ENCODE measurements at regions not wholly inside any gene's neighbourhood (a gene's known extent, or its start where the extent isn't known, plus 50 kb on each side); places are given as distances from the start of the nearest gene placed in this dataset.
"Not testable (repeated sequence)": the region's sequence is repeated elsewhere in the genome, so short reads cannot be mapped to it uniquely, and the experiment has no call there.

GRCh38 chr3:56954125-56954524 is 106.3 kb upstream of the SPATA12 start:
- DNase-seq = no peak

- no peak for DNase-seq
These were observed 107.6 kb upstream of the SPATA12 start for GRCh38 chr3:56952846-56953245.

DNA sequence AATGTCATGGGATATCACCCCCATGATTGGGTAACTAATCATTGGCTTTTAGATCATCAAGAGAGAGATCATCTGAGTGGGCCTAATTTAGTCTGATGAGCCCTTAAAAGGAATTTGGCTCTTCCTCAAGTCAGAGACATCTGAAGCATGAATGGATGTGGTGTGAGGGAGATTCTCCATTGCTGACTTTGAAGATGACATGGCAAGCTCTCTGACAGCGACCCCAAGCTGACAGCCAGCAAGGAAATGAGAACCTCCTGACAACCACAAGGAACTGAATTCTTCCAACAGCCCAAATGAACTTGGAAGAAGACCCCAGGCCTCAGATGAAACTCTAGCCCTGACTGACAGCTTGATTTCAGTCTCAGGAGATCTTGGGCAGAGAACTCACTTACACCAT is 108.4 kb upstream of the SPATA12 start:
- DNase-seq = no peak

DNA sequence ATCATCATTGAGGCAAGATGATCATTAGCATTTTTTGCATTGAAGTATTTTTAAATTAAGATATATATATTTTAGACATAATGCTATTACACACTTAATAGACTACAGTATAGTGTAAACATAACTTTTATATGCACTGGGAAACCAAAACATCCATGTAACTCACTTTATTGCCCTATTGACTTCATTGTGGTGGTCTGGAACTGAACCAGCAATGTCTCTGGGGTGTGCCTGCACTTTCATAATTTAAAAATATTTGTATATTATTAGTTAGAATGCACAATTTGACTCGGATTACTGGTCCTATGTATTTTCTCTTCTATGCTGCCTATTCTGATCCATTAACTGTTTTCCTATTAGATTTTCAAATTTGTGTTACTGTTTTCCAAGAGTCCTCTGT is 109.1 kb upstream of the SPATA12 start:
- no peak for DNase-seq

DNA sequence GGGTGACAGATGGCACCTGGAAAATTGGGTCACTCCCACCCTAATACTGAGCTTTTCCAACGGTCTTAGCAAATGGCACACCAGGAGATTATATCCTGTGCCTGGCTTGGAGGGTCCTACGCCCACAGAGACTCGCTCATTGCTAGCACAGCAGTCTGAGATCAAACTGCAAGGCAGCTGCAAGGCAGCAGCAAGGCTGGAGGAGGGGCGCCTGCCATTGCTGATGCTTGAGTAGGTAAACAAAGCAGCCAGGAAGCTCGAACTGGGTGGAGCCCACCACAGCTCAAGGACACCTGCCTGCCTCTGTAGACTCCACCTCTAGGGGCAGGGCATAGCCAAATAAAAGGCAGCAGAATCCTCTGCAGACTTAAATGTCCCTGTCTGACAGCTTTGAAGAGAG is 115.1 kb upstream of the SPATA12 start:
- not testable (repeated sequence) for DNase-seq

- peak; percentile 75 for DNase-seq
These were observed 117.9 kb upstream of the SPATA12 start for GRCh38 chr3:56942523-56942922.

DNA sequence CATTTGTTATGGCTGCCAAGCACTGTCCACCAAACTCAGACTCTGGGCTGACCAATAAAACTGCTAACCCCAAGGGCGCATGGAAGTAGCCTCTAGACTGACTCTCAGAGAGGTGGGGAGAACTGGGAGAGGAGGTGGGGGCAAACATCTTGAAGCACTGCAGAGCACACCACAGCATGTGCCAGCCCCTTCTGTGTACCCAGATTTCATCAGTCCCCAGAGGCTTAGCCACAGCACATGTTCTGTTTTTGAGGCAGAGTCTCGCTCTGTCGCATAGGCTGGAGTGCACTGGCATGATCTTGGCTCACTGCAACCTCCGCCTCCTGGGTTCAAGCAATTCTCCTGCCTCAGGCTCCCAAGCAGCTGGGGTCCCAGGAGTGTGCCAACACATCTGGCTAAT is 119.5 kb upstream of the SPATA12 start:
- DNase-seq = no peak

GRCh38 chr3:56940321-56940720 is 120.1 kb upstream of the SPATA12 start:
- no peak for DNase-seq

DNA sequence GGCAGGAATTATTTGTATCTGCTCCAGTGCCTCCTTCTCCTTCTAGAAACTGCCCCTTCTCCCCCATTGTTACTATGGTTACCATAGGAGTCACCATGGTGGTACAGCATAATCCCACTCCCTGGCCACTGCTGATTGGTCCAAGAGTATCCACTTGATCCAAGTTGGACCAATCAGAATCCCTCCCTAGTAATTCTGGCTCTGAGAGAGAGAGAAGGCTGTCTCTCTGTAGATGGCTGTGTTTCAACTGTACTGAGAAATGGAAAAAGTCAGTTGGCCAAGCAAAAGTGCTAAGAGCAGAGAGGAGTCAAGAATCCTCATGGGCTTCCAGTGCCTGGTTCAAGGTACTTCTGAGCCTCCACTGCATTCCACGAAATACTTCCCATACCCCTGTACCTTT is 120.6 kb upstream of the SPATA12 start:
- DNase-seq = no peak

DNA sequence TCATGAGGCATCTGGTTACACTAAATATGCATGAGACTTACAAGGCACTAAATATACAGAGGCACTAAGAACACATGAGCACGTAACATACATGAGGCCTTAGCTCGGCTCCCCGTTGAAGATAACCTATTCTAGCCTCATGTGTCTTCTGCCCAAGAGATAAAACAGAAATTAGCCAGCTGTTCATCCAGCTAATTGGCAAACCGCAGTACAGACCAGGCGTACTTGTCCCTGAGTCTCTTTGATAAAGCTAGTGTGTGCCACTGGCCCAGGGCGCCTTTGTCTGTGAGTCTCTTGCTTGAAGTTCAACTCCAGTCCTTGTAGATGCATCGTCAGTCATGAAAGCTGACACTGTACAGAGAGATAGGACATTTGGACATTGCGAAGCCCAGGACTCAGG is 121.9 kb upstream of the SPATA12 start:
- DNase-seq = no peak

DNA sequence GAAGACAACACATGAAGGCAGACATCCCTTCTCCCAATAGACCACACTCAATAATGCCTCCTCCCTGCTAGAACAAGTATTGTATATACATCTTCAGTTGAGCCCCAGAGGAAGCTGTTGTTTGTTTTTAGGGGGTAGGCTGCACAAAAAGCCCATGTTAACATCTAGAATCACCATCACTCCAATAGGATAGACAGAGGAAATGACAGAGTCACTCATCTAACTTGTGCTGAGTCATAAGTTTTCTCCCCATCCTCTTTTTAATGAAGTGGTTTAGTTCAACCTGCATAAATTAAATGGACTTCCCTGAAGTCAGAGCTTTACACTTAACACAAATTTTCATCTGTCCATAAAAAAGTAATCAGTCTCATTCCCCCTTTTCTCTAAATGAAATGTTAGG is 122.9 kb upstream of the SPATA12 start:
- DNase-seq = no peak

DNA sequence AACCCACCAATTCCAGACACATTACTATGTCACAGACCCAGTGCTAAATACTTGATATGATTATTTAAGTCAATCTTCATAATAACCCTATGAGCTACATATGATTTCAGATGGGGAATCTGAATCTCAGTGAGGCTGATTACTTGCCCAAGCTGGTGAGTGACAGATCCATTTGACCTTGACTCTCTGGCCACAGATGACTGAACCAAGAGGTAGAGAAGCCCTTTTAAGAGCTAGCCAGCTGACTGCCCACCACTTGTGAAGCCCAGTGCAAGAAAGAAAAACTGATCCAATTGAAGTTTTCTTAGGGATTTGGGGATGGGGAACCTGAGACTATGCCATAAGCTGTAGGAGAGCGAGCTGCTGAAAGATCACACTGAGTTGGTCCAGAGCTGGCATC is 124.7 kb upstream of the SPATA12 start:
- DNase-seq = no peak

GRCh38 chr3:56934481-56934880 is 126.0 kb upstream of the SPATA12 start:
- not testable (repeated sequence) for DNase-seq

DNA sequence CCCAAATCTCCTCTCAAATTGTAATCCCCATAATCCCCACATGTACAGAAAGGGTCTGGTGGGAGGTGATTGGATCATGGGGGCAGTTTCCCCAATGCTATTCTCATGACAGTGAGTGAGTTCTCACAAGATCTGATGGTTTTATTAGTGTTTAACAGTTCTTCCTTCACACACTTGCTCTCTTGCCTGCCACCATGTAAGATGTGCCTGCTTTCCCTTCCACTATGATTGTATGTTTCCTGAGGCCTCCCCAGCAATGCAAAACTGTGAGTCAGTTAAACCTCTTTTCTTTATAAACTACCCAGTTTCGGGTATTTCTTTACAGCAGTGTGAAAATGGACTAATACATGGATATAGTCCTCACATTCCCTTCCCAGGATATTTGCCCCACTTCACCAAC is 126.7 kb upstream of the SPATA12 start:
- no peak for DNase-seq

GRCh38 chr3:56932866-56933265 is 127.6 kb upstream of the SPATA12 start:
- no peak for DNase-seq

DNA sequence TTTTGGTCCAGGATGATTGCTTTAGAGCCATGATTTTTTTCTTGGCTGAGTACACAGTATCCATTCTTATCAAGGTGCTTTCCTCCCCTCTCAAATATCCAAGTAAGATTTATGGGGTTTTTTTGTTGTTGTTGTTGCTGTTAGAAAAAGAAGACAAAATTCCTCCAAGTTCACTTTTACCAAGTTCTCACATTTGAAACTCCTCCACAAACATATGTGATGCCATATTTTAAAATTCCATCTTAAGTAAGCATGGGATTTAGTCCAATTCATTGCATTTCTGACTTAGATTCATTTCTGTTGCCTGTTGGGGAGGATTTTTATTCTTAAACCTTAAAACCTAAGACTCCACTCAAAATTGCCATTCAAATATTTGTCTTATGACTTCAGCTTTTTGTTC is 128.6 kb upstream of the SPATA12 start:
- no peak for DNase-seq

GRCh38 chr3:56930706-56931105 is 129.0 kb upstream of the ARHGEF3 start:
- DNase-seq = peak; percentile 84

DNA sequence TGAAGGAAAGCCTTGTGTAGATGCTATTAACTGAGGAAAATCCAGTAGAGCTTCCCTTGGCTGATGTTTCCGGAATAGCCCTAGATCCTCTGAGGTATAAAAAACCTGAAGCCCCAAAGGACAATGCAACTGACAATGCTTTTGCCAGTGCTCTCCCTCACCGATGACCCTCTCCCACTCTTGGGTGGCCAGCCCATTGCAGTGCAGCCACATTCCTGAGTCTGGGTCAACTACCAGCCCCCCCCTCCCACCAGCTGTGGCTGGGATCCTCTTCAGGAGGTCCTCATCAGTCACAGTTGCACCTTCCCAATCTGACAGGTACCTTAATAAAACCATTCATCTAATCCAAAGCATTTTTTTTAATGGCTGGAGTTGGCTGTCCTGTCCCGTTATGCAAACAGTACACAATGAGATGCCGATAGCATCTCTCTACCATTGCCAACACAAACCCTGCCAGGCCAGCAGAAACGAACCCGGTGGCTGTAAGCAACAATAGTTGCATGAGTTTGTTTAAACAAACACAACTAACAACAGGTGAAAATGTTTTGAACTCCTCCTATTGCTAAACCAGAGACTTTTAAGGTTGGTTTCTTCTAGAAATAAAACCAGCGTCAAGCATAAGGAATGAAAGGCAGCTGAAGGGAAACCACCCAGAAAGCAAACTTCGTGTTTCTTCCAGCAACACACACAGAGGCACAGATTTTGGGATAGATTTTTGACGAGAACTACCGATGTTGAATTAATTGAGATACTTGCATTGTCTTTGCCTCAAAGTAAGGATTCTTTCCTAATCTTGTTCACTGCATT is 128.3 kb upstream of the ARHGEF3 start:
- no peak for DNase-seq

- peak; percentile 42 for DNase-seq
These were observed 126.8 kb upstream of the ARHGEF3 start for GRCh38 chr3:56928379-56929068.

GRCh38 chr3:56927855-56928254 is 126.1 kb upstream of the ARHGEF3 start:
- DNase-seq = no peak

GRCh38 chr3:56926947-56927282 is 125.2 kb upstream of the ARHGEF3 start:
- no peak for DNase-seq

DNA sequence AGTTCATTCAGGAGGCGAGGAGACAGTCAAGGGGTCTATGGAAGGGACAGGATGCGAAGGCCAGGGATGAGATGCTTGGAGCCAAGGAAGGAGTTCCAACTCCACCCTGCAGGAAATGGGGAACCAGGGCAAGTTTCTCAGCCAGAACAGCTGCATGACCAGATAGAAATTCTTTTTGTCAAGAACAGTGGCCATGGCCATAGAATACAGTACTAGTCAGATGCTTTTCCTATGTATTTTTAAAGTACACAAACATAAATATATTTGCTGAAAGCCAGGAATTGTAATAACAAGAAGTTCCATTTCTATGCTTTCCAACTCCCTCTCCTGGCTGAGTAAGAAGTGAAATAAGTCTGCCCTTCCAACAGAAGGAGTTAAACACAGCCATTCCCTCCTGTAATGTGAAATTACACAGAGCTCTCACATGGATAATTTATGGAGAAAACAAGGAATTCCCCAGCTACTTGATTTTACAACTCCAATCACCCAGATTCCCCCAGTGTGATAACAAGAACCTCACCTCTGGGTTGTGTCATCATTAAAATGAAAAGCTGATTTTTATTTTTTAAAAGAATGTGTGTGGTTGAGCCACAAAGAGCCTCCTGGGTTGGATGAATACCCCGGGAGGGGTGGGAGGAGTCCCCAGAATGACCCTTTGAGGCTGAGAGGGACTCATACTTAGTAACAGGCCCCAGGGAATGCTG is 124.6 kb upstream of the ARHGEF3 start:
- DNase-seq = no peak

DNA sequence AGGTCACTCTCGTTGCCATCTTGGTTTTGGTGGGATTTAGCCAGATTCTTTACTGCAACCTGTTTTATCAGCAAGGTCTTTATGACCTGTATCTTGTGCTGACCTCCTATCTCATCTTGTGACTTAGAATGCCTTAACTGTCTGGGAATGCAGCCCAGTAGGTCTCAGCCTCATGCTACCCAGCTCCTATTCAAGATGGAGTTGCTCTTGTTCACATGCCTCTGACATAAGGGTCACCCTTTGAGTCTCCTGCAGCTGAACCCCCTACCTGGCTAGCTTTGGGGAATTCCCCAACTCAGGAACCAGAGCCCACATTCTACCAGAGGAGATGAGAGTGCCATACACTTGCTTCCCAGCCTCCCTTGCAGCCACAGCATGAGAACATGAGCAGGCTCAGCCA is 123.0 kb upstream of the ARHGEF3 start:
- not testable (repeated sequence) for DNase-seq

All from activated CD4-positive, alpha-beta T cell treated with anti-CD3 and anti-CD28 coated beads, Interleukin-10, Interleukin-2, amounts not matched to agents 100 ng/mL and 50 ng/mL, durations not matched to agents 16 hours and 8 hours (primary cell).